Upper lobe of left lung (tissue), 6 donors: ENCODE measurements at regions not wholly inside any gene's neighbourhood (a gene's known extent, or its start where the extent isn't known, plus 50 kb on each side); places are given as distances from the start of the nearest gene placed in this dataset.

ENCODE experiments used
- ATAC-seq, 2 donors: fragments of 200-7000 bp; cut with Tn5 transposase; one replicate each; pipeline ENCODE4 v1.9.1; 2022; ENCODE audit warnings: mild to moderate bottlenecking in 2 of 2, moderate library complexity in 2 of 2; ENCODE audit not compliant: low FRiP score in 2 of 2
- DNase-seq, 2 donors: peaks; one replicate each; pipeline ENCODE4 v3.0.0-alpha.2; 2019 to 2020
- H3K27ac ChIP-seq, 4 donors: fragments of 200-600 bp; sonication (generic); one replicate each; pipeline ENCODE4 v1.5.1; 2016 to 2019
- H3K27me3 ChIP-seq, 4 donors: fragments of 200-600 bp; sonication (generic); one replicate each; pipeline ENCODE4 v1.5.1; 2017 to 2019
- H3K36me3 ChIP-seq, 4 donors: fragments of 200-600 bp; sonication (generic); one replicate each; pipeline ENCODE4 v1.5.1; 2016 to 2019
- H3K4me1 ChIP-seq, 4 donors: fragments of 200-600 bp; sonication (generic); one replicate each; pipeline ENCODE4 v1.5.1; 2018 to 2019
- H3K4me3 ChIP-seq, 4 donors: fragments of 200-600 bp; sonication (generic); one replicate each; pipeline ENCODE4 v1.5.1; 2017 to 2019; ENCODE audit warnings: mild to moderate bottlenecking in 2 of 4, moderate library complexity in 1 of 4
- H3K9me3 ChIP-seq, 4 donors: fragments of 200-600 bp; sonication (generic); one replicate each; pipeline ENCODE4 v1.5.1; 2018 to 2019
- CTCF ChIP-seq, 6 experiments: fragments of 450-650 bp in 4 of 6; fragments of 200-600 bp in 2 of 6; sonication (generic) in 2 of 6; IDR thresholded peaks; one replicate each; pipeline ENCODE4 v1.5.1; 2016 to 2019; ENCODE audit warnings: antibody characterized with exemption in 6 of 6
- EP300 ChIP-seq, 4 donors: sonication (generic); formaldehyde crosslinking; IDR thresholded peaks; one replicate each; pipeline ENCODE4 v1.5.1; 2017; ENCODE audit warnings: antibody characterized with exemption in 4 of 4, control low read depth in 2 of 4
- POLR2A ChIP-seq, 4 donors: fragments of 450-650 bp; IDR thresholded peaks; one replicate each; pipeline ENCODE4 v1.5.1; 2016 to 2017; ENCODE audit warnings: antibody characterized with exemption in 4 of 4, mild to moderate bottlenecking in 2 of 4
- POLR2AphosphoS5 ChIP-seq, 2 donors: sonication (generic); formaldehyde crosslinking; IDR thresholded peaks; one replicate each; pipeline ENCODE4 v1.5.1; 2017; ENCODE audit warnings: antibody characterized with exemption in 2 of 2
- WGBS, 2 donors: methylation state at CpG; one replicate each; pipeline ENCODE4 v1.1.5; 2017 to 2018; 5-methylcytosine and 5-hydroxymethylcytosine counted together
- donor health status: DM: no; HTN: no; CAD: no; lungs with moderate emphysema.
- donor health status: DM: no; HTN: yes; CAD: no; lungs with severe emphysema.

- TF ChIP-seq EP300 (IDR thresholded peaks at IDR 0.05) (no peak), POLR2AphosphoS5 (IDR thresholded peaks at IDR 0.05) (no peak), POLR2A (IDR thresholded peaks at IDR 0.05) (no peak), CTCF (IDR thresholded peaks at IDR 0.05) (no peak)
- no peak overlapping the region for H3K4me3 ChIP-seq
- H3K27ac ChIP-seq, result no peak overlapping the region
- no peak for ATAC-seq
- no peak for DNase-seq
- no peaks in the 10 kb centered on the region for H3K36me3 ChIP-seq
- H3K27me3 ChIP-seq, result no peaks in the 10 kb centered on the region
- no peaks in the 10 kb centered on the region for H3K4me1 ChIP-seq
- WGBS, 2 donors, result 72 to 94% methylated on average over 1 of the region's 1 CpG
- no peaks in the 10 kb centered on the region for H3K9me3 ChIP-seq
These were observed 156.3 kb upstream of the SESN3 start for GRCh38 chr11:95387325-95387724.

- H3K36me3 ChIP-seq, result no peaks in the 10 kb centered on the region
- H3K27me3 ChIP-seq, result no peaks in the 10 kb centered on the region
- no peak for DNase-seq
- no peak overlapping the region for H3K4me3 ChIP-seq
- no peaks in the 10 kb centered on the region for H3K4me1 ChIP-seq
- ATAC-seq, result no peak
- no peak overlapping the region for H3K27ac ChIP-seq
- H3K9me3 ChIP-seq, result no peaks in the 10 kb centered on the region
- TF ChIP-seq CTCF (IDR thresholded peaks at IDR 0.05) (no peak), EP300 (IDR thresholded peaks at IDR 0.05) (no peak), POLR2A (IDR thresholded peaks at IDR 0.05) (no peak), POLR2AphosphoS5 (IDR thresholded peaks at IDR 0.05) (no peak)
These were observed 154.6 kb upstream of the SESN3 start for GRCh38 chr11:95385577-95385976.

- Histone ChIP-seq H3K27ac (no peak overlapping the region), H3K9me3 (no peaks in the 10 kb centered on the region), H3K27me3 (no peaks in the 10 kb centered on the region), H3K4me1 (no peaks in the 10 kb centered on the region), H3K36me3 (no peaks in the 10 kb centered on the region), H3K4me3 (no peak overlapping the region)
- no peak for DNase-seq
- TF ChIP-seq POLR2AphosphoS5 (IDR thresholded peaks at IDR 0.05) (no peak), POLR2A (IDR thresholded peaks at IDR 0.05) (no peak), CTCF (IDR thresholded peaks at IDR 0.05) (no peak), EP300 (IDR thresholded peaks at IDR 0.05) (no peak)
- ATAC-seq, result no peak
These were observed 148.5 kb upstream of the SESN3 start for GRCh38 chr11:95379479-95379878.

GRCh38 chr11:95378789-95379188, 147.8 kb upstream of the SESN3 start:
- TF ChIP-seq EP300 (IDR thresholded peaks at IDR 0.05) (no peak), POLR2A (IDR thresholded peaks at IDR 0.05) (no peak), CTCF (IDR thresholded peaks at IDR 0.05) (no peak), POLR2AphosphoS5 (IDR thresholded peaks at IDR 0.05) (no peak)
- ATAC-seq (no peak), DNase-seq (no peak)
- Histone ChIP-seq H3K9me3 (no peaks in the 10 kb centered on the region), H3K36me3 (no peaks in the 10 kb centered on the region), H3K27ac (no peak overlapping the region), H3K4me1 (no peaks in the 10 kb centered on the region), H3K27me3 (no peaks in the 10 kb centered on the region), H3K4me3 (no peak overlapping the region)
- WGBS, 2 donors, result 93 to 100% methylated on average over 1 of the region's 1 CpG

DNA sequence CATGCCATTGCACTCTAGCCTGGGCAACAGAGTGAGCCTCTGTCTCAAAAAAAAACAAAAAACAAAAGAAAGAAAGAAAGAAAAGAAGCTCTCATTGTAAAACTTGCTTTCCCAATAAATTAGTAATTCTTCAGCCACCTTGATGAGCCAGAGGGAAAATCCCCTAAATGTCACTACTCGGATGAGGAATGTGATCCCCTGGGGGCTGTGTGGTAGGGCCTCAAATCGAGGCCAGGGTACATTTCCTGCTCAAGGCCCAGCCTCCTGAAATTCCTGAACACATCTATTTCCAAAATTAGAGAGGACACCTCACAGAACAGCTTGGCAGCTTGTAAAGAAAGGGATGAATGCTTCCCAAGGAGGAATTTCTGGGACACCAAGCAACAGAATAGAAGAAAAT, 147.1 kb upstream of the SESN3 start:
- no peak overlapping the region for H3K27ac ChIP-seq

More for the DNA sequence above, 147.1 kb upstream of the SESN3 start:
- DNase-seq (no peak), ATAC-seq (no peak)
- Histone ChIP-seq H3K36me3 (no peaks in the 10 kb centered on the region), H3K27me3 (no peaks in the 10 kb centered on the region), H3K4me3 (no peak overlapping the region), H3K4me1 (no peaks in the 10 kb centered on the region), H3K9me3 (no peaks in the 10 kb centered on the region)
- WGBS, 2 donors, result 64 to 66% methylated on average over 2 of the region's 2 CpGs
- TF ChIP-seq POLR2A (IDR thresholded peaks at IDR 0.05) (no peak), EP300 (IDR thresholded peaks at IDR 0.05) (no peak)
